ENCODE measurements at regions not wholly inside any gene's neighbourhood (a gene's known extent, or its start where the extent isn't known, plus 50 kb on each side); places are given as distances from the start of the nearest gene placed in this dataset.

- DNase-seq (ENCODE audit: low spot score), result no peak
Observed at GRCh38 chr14:76926521-76927251, 100.5 kb downstream of the LRRC74A start.

GRCh38 chr14:76925097-76925441 is 98.9 kb downstream of the LRRC74A start:
- no peak for DNase-seq (ENCODE audit: low spot score)

- DNase-seq (ENCODE audit: low spot score), result peak; percentile 54
Observed at GRCh38 chr14:76924371-76925096, 98.3 kb downstream of the LRRC74A start.

- DNase-seq (ENCODE audit: low spot score), result no peak
Observed at GRCh38 chr14:76923431-76924370, 97.5 kb downstream of the LRRC74A start.

GRCh38 chr14:76922584-76922983 is 96.4 kb downstream of the LRRC74A start:
- peak; percentile 41 for DNase-seq (ENCODE audit: low spot score)

- no peak for DNase-seq (ENCODE audit: low spot score)
Observed at GRCh38 chr14:76922092-76922491, 95.9 kb downstream of the LRRC74A start.

GRCh38 chr14:76921088-76921399 is 94.8 kb downstream of the LRRC74A start:
- DNase-seq (ENCODE audit: low spot score), result no peak

GRCh38 chr14:76920331-76921087 is 94.3 kb downstream of the LRRC74A start:
- no peak for DNase-seq (ENCODE audit: low spot score)

- peak; percentile 61 for DNase-seq (ENCODE audit: low spot score)
Observed at GRCh38 chr14:76919431-76920330, 93.5 kb downstream of the LRRC74A start.

Data from cerebellar cortex (tissue), 1 donor.